GM12865 (cell line): ENCODE measurements at regions not wholly inside any gene's neighbourhood (a gene's known extent, or its start where the extent isn't known, plus 50 kb on each side); places are given as distances from the start of the nearest gene placed in this dataset.
"Not testable (repeated sequence)": the region's sequence is repeated elsewhere in the genome, so short reads cannot be mapped to it uniquely, and the experiment has no call there.

Experiments used
- DNase-seq: peaks from one replicate; pipeline ENCODE4 v3.0.0; 2010; ENCODE audit warnings: low read depth
- H3K4me3 ChIP-seq: 2 replicates; pipeline ENCODE4 v1.5.1; 2011; ENCODE audit warnings: mild to moderate bottlenecking, low read depth, low read length, control low read depth
- CTCF ChIP-seq: IDR thresholded peaks from 2 replicates; pipeline ENCODE4 v1.5.1; 2011; ENCODE audit warnings: low read length, control low read depth, low read depth, inconsistent platforms; ENCODE audit not compliant: insufficient read depth; ENCODE audit errors: missing control alignments

GRCh38 chr18:8904316-8904715, 198.2 kb upstream of the NDUFV2 start:
- no peak for TF ChIP-seq CTCF
- no peak for DNase-seq
- no peak overlapping the region for H3K4me3 ChIP-seq

- H3K4me3 ChIP-seq, result no peak overlapping the region
- DNase-seq, result no peak
- TF ChIP-seq CTCF, result no peak
These were observed 193.5 kb upstream of the NDUFV2 start for GRCh38 chr18:8908792-8909510.

GRCh38 chr18:8910186-8910822, 192.2 kb upstream of the NDUFV2 start:
- H3K4me3 ChIP-seq, result no peak overlapping the region
- no peak for TF ChIP-seq CTCF
- no peak for DNase-seq

GRCh38 chr18:8910843-8911242, 191.7 kb upstream of the NDUFV2 start:
- no peak for TF ChIP-seq CTCF
- DNase-seq, result no peak

GRCh38 chr18:8911408-8912340, 190.8 kb upstream of the NDUFV2 start:
- TF ChIP-seq CTCF, result no peak
- DNase-seq, result peak; percentile 12
- H3K4me3 ChIP-seq, result no peak overlapping the region

More at GRCh38 chr18:8910843-8911242, 191.7 kb upstream of the NDUFV2 start:
- no peak overlapping the region for H3K4me3 ChIP-seq

GRCh38 chr18:8912348-8913326, 189.9 kb upstream of the NDUFV2 start:
- TF ChIP-seq CTCF, result no peak
- H3K4me3 ChIP-seq, result no peak overlapping the region; the same call in 1 of the 2 replicates
- DNase-seq, result peak; percentile 54

- not testable (repeated sequence) for DNase-seq, H3K4me3 ChIP-seq
These were observed 188.7 kb upstream of the NDUFV2 start for GRCh38 chr18:8913606-8914403.

- not testable (repeated sequence) for DNase-seq, H3K4me3 ChIP-seq
These were observed 187.9 kb upstream of the NDUFV2 start for GRCh38 chr18:8914404-8915264.
